ENCODE measurements at regions not wholly inside any gene's neighbourhood (a gene's known extent, or its start where the extent isn't known, plus 50 kb on each side); places are given as distances from the start of the nearest gene placed in this dataset.

- ChIA-PET CTCF (no interaction called here), POLR2A (no interaction called here)
- no peaks in the 10 kb centered on the region for H3K27me3 Mint-ChIP-seq
- DNase-seq (no peak), ATAC-seq (no peak)
- TF ChIP-seq CTCF (IDR thresholded peaks at IDR 0.05) = no peak
- H3K4me3 Mint-ChIP-seq = no peak overlapping the region
- intact Hi-C loops (cut with micrococcal nuclease) = no loop called here
- no peaks in the 10 kb centered on the region for H3K36me3 Mint-ChIP-seq (ENCODE audit: low read depth)
- H3K27ac Mint-ChIP-seq = no peak overlapping the region
- no peaks in the 10 kb centered on the region for H3K4me1 Mint-ChIP-seq (ENCODE audit: low read depth)
- H3K9me3 Mint-ChIP-seq = peaks cover 3% of the 10 kb centered on the region
Measured at GRCh38 chr2:116211719-116212118, 1602.8 kb upstream of the DDX18 start.

GRCh38 chr2:116222793-116223192 lies 1591.7 kb upstream of the DDX18 start:
- DNase-seq (no peak), ATAC-seq (no peak)
- ChIA-PET POLR2A (no interaction called here), CTCF (no interaction called here)
- Mint-ChIP-seq H3K9me3 (peaks cover 6% of the 10 kb centered on the region), H3K36me3 (ENCODE audit: low read depth) (no peaks in the 10 kb centered on the region), H3K27ac (no peak overlapping the region), H3K4me1 (ENCODE audit: low read depth) (no peaks in the 10 kb centered on the region), H3K27me3 (no peaks in the 10 kb centered on the region), H3K4me3 (no peak overlapping the region)
- intact Hi-C loops (cut with micrococcal nuclease) = no loop called here
- no peak for TF ChIP-seq CTCF (IDR thresholded peaks at IDR 0.05)

GRCh38 chr2:116223912-116224311 lies 1590.6 kb upstream of the DDX18 start:
- H3K4me1 Mint-ChIP-seq (ENCODE audit: low read depth) = no peaks in the 10 kb centered on the region
- H3K9me3 Mint-ChIP-seq = peaks cover 10% of the 10 kb centered on the region
- no peak overlapping the region for H3K4me3 Mint-ChIP-seq
- ATAC-seq (no peak), DNase-seq (no peak)
- ChIA-PET POLR2A (no interaction called here), CTCF (no interaction called here)
- H3K36me3 Mint-ChIP-seq (ENCODE audit: low read depth) = no peaks in the 10 kb centered on the region
- no peak overlapping the region for H3K27ac Mint-ChIP-seq
- intact Hi-C loops (cut with micrococcal nuclease) = no loop called here
- TF ChIP-seq CTCF (IDR thresholded peaks at IDR 0.05) = no peak
- no peaks in the 10 kb centered on the region for H3K27me3 Mint-ChIP-seq

- peaks cover 10% of the 10 kb centered on the region for H3K9me3 Mint-ChIP-seq
- H3K27me3 Mint-ChIP-seq = no peaks in the 10 kb centered on the region
- no peak overlapping the region for H3K27ac Mint-ChIP-seq
- POLR2A ChIA-PET = no interaction called here
- no peak overlapping the region for H3K4me3 Mint-ChIP-seq
- H3K36me3 Mint-ChIP-seq (ENCODE audit: low read depth) = no peaks in the 10 kb centered on the region
- TF ChIP-seq CTCF (IDR thresholded peaks at IDR 0.05) = no peak
- no peak for DNase-seq
- ATAC-seq = no peak
- no peaks in the 10 kb centered on the region for H3K4me1 Mint-ChIP-seq (ENCODE audit: low read depth)
- CTCF ChIA-PET = no interaction called here
- intact Hi-C loops (cut with micrococcal nuclease) = no loop called here
Measured at GRCh38 chr2:116224610-116225009, 1589.9 kb upstream of the DDX18 start.

GRCh38 chr2:116238511-116238910 lies 1576.0 kb upstream of the DDX18 start:
- no peak for TF ChIP-seq CTCF (IDR thresholded peaks at IDR 0.05)
- Mint-ChIP-seq H3K9me3 (peaks cover 17% of the 10 kb centered on the region), H3K4me1 (ENCODE audit: low read depth) (no peaks in the 10 kb centered on the region), H3K4me3 (no peak overlapping the region), H3K27me3 (no peaks in the 10 kb centered on the region), H3K36me3 (ENCODE audit: low read depth) (no peaks in the 10 kb centered on the region), H3K27ac (no peak overlapping the region)
- DNase-seq (no peak), ATAC-seq (no peak)
- intact Hi-C loops (cut with micrococcal nuclease) = no loop called here
- POLR2A ChIA-PET = no interaction called here
- CTCF ChIA-PET = no interaction called here
